ENCODE measurements at regions not wholly inside any gene's neighbourhood (a gene's known extent, or its start where the extent isn't known, plus 50 kb on each side); places are given as distances from the start of the nearest gene placed in this dataset.
"Not testable (repeated sequence)": the region's sequence is repeated elsewhere in the genome, so short reads cannot be mapped to it uniquely, and the experiment has no call there.

DNA sequence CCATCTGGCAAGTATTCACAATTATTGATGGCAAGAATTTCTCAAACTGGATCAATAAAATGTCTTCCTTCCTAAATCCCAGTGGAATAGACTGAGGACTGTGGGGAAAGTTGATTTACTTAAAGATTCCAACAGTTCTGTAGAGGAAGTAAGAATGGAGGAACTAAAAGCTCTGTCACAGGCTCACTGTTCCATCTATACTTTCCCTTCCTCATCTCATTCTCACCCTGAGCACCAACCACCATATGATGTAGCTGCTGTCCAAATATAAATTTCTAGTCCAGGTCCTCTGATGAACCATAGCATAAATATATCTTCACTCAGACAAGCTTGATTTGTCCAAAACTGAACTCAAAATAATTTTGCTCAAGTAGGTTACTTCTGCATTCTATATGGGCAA lies 786.9 kb downstream of the TTLL7 start:
- not testable (repeated sequence) for DNase-seq

DNA sequence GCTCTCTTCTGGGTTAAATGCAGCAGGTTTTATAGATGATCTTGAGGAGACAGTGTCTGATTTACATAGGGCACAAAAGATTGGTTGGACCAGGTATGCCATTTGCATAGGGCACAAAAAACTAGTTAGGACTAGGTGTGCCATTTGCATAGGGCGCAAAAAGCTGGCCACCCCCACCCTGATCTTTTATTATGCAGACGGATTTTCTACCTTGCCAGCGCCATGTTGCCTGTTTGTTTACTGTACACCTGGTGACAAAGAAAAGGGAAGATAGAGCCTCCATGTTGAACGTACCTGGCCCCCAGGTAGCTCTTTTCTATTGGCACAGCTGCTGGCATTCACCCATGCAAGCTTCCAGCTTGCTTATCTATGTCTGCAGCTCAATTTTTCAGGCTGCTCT lies 790.4 kb downstream of the TTLL7 start:
- not testable (repeated sequence) for DNase-seq

DNA sequence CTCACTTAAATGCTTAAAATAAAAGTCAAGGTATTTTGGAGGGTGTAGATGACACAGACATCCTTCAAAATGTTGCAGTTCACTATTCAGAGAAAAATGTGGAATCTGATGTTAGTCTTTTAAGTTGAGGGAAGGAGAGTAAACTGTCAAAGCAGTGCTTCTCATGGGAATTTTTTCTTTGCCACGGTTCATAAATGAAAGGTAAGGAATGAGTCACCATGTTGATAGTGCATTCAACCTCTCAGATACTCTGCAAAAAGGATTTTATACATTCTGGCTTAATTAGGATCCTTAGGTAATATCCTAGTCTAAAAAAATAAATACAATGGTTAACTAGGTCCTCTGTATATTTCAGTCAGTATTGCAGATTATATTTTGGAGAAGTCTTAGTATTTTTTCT lies 804.3 kb downstream of the TTLL7 start:
- not testable (repeated sequence) for DNase-seq

DNA sequence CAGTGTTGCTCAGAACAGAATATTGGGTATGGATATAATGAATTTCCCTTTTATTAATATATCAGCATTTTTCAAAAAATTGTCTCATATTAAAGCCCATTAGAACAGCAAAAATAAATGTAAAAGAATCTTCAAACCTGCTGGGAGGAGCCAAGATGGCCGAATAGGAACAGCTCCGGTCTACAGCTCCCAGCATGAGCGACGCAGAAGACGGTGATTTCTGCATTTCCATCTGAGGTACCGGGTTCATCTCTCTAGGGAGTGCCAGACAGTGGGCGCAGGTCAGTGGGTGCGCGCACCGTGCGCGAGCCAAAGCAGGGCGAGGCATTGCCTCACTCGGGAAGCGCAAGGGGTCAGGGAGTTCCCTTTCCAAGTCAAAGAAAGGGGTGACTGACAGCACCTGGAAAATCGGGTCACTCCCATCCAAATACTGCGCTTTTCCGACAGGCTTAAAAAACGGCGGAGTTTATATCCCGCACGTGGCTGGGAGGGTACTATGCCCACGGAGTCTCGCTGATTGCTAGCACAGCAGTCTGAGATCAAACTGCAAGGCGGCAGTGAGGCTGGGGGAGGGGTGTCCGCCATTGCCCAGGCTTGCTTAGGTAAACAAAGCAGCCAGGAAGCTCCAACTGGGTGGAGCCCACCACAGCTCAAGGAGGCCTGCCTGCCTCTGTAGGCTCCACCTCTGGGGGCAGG lies 816.8 kb downstream of the TTLL7 start:
- DNase-seq: not testable (repeated sequence)

DNA sequence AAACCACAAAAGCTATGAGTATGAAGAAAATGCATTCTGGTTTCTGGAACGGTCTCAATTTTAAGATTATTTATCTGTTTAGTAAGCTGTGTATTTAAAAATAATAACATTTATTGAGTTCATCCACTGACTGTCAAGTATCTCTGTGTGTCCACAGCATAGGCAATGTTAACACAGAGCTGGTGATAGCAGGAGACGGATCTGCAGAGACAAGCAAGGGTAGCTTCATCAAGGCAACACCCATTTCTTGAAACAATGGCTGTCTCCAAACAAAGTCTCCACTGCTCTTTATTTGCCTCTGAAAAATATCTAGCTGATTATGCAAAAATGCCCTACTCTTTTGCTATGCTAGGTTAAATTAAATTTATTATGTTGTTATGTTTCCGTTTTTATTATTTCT lies 818.3 kb downstream of the TTLL7 start:
- not testable (repeated sequence) for DNase-seq

- not testable (repeated sequence) for DNase-seq
Measured at GRCh38 chr1:83167634-83168033, 831.3 kb downstream of the TTLL7 start.

- not testable (repeated sequence) for DNase-seq
Measured at GRCh38 chr1:83163879-83164475, 835.0 kb downstream of the TTLL7 start.

GRCh38 chr1:83158924-83159323 lies 840.0 kb downstream of the TTLL7 start:
- DNase-seq: not testable (repeated sequence)

- DNase-seq: not testable (repeated sequence)
Measured at GRCh38 chr1:83154306-83154705, 844.6 kb downstream of the TTLL7 start.

DNA sequence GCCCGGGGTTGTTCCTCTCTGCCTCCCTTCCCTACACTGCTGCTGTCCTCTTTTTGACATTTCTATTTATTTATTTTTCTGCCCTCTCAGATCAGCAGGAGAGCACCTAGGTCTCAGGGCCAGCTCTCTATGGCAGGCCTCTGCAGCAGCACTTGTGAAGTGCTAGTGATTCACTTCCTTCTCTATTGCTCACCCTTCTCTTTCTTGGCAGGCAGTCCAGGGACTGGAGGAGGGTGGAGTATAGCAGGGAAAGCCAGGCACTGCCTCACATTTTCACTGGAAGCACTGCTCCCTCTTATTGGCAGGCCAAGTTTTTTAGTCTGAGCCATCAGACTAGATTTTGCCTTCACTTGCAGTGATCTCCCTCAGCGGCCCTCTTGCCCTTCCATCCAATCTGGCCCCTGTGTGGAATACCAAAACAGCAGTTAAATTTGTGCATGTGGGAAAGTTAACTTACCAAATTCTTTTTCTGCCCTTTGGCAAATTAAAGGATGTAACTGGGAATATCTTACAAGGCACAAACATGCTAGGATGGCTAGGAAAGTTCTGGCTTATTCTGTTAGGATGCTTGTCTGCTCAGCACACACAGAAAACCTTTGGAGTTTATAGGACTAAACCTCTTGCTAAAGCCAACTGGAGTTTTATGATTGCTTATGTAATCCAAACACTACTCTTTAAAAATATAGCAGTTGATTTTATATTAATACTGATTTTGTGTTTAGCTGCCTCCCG lies 847.6 kb downstream of the TTLL7 start:
- DNase-seq: not testable (repeated sequence)

GRCh38 chr1:83150479-83150878 lies 848.5 kb downstream of the TTLL7 start:
- not testable (repeated sequence) for DNase-seq

DNA sequence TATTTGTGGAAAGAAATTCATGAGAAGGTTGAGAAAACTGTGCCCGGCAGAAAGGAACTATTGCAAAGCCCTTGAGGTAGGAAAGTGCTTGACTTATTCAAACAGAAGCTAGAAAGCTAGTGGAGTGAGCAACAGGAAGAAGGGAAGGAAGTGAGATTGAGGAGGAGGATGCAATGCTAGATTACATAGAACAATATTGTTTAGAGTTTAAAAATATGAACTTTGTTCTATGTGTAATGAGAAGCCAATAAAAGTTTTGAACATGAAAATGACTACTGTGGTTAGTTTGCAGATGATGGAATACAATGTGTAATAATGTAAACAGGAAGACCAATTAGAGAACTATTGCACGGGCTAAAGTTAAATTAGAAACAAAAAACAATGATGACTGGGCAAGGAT lies 853.1 kb downstream of the TTLL7 start:
- not testable (repeated sequence) for DNase-seq

DNA sequence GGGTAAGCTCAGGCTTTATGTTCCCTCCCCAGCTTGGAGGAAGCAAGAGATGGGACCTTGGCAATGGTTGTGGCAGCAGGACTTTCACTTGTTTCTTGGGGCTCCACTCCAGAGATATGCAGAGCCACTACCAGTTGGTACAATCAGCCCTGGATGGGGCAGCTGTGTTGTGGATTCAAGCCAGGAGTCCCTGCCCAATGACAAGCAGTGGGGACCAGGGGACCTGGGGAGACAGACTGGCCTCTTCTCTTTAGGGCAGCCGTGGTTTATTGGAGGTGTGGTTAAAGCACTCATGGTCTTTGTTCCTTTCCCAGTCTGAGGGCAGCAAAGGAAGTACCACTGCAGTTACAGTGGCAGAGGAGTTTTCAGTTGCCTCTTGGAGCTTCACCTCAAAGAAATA lies 856.1 kb downstream of the TTLL7 start:
- DNase-seq: not testable (repeated sequence)

DNA sequence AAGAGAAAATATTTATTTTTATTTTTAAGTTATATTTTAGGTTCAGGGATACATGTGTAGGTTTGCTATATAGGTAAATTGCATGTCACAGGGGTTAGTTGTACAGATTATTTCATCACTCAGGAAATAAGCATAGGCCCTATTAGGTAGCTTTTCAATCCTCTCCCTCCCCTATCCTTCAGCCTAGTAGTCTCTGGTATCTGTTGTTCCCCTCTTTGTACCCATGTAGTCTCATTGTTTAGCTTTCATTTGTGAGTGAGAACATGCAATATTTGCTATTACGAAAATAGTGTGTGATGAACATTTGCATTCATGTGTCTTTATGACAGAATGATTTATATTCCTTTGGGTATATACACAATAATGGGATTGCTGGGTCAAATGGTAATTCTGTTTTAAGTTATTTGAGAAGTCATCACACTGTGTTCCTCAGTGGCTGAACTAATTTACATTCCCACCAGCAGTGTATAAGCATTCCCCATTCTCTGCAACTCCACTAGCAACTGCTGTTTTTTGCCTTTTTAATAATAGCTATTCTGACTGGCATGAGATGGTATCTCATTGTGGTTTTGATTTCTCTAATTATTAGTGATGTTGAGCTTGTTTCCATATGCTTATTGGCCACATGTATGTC lies 863.3 kb downstream of the TTLL7 start:
- not testable (repeated sequence) for DNase-seq

DNA sequence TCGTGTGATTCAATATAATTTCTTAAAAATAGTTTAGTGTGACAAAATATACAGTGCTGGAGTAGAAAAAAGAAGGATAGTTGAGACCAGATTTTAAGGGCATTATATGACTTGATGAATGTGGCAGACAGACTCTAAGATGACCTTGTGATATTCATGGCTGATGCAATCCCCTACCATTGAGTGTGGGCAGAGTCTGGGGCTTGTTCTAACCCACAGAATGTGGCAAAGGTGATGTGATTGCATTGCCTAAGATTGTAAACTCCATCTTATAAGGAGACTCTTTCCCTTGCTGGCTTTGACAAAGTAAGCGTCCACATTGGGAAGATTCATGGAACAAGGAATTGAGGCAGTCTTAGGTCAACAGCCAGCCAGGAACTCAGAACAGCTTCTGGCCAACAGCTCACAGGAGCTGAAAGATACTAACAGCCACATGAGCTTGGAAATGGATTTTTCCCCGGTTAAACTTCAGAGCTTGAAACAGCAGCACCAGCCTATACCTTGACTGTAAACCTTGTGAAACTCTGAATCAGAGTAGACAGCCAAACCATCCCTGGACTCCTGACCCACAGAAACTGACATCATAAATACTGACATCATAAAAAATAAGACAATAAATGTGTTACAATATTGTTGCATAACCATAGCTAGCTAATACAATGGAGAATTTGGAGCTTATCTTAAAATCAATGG lies 864.5 kb downstream of the TTLL7 start:
- DNase-seq: not testable (repeated sequence)

- DNase-seq: no peak
Measured at GRCh38 chr1:83131692-83131955, 867.3 kb downstream of the TTLL7 start.

- DNase-seq: no peak
Measured at GRCh38 chr1:83130886-83131691, 867.8 kb downstream of the TTLL7 start.

DNA sequence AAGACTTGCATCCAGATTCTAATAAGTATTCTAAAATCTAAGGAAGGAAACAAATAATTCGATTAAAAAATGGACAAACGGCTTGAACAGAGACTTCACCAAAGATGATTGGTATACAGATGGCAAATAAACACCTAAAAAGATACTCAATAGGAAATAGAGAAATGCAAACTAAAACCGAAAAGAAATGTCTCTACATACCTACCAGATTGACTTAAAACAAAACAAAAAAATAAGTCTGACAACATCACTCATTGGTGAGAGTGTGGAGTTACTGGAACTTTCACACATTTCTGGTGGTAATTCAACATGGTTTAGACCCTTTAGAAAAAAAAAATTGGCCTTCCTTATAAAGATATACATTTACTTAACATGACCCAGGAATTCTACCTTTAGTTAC lies 869.8 kb downstream of the TTLL7 start:
- DNase-seq: no peak

DNA sequence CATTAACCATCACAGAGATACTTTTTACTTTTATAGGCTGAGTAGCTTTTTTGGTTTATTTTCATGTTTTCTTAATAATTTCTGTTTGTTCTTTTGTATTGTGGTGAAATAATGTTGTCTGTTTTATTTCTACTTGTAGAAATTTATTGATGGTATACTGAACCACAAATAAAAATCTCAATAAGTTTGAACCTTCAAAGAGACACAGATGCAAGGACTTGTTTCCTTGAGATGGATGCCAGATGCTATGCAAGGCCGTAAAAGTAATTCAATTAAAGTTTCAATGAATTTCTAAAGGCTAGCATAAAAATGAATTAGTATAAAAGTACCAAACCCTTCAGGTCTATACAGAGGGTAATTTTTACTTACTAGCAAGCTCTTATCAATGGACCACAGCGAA lies 873.5 kb downstream of the TTLL7 start:
- DNase-seq: no peak

GRCh38 chr1:83123019-83123418 lies 875.9 kb downstream of the TTLL7 start:
- no peak for DNase-seq

DNA sequence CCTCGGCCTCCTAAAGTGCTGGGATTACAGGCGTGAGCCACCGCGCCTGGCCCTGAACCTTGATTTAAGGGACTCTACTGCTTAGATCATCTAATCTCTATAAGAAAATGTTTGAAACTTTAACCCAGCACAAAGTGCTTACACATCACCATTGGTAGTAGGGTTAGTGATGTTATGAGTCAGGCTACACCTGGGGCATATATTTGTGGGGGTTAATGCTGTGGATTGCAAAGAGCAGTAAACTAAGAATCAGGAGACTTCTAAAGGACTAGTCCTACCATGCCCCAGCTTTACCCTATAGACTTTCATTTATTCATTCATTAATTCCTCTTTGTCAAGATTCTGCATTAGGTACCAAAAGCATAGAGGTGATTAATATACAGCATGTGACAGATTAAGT lies 880.5 kb downstream of the TTLL7 start:
- no peak for DNase-seq

DNA sequence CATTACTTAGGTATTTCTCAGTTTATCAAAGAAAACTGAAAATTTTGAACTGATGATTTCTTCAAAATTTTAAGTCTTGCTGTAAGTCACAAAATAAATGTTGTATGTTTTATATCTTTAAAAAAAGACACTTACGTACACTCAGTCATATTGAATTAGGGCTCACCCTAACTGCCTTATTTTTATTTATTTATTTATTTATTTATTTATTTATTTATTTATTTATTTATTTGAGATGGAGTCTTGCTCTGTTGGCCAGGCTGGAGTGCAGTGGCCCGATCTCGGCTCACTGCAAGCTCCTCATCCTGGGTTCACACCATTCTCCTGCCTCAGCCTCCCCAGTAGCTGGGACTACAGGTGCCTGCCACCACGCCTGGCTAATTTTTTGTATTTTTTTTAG lies 881.9 kb downstream of the TTLL7 start:
- DNase-seq: not testable (repeated sequence)

Measured in bone marrow (tissue), 2 donors.